ENCODE measurements at regions not wholly inside any gene's neighbourhood (a gene's known extent, or its start where the extent isn't known, plus 50 kb on each side); places are given as distances from the start of the nearest gene placed in this dataset.

DNA sequence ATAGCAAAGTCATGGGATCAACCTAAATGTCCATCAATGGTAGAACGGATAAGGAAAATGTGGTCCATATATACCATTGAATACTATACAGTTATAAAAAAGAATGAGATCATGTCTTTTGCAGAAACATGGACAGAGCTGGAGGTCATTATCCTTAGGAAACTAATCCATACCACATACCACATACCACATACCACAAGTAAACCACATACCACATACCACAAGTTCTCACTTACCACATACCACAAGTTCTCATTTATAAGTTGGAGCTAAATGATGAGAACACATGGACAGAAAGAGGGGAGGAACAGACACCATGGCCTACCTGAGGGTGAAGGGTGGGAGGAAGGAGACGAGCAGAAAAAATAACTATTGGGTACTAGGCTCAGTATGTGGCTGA is 154.6 kb upstream of the GHR start:
- TF ChIP-seq, protein P1, sequence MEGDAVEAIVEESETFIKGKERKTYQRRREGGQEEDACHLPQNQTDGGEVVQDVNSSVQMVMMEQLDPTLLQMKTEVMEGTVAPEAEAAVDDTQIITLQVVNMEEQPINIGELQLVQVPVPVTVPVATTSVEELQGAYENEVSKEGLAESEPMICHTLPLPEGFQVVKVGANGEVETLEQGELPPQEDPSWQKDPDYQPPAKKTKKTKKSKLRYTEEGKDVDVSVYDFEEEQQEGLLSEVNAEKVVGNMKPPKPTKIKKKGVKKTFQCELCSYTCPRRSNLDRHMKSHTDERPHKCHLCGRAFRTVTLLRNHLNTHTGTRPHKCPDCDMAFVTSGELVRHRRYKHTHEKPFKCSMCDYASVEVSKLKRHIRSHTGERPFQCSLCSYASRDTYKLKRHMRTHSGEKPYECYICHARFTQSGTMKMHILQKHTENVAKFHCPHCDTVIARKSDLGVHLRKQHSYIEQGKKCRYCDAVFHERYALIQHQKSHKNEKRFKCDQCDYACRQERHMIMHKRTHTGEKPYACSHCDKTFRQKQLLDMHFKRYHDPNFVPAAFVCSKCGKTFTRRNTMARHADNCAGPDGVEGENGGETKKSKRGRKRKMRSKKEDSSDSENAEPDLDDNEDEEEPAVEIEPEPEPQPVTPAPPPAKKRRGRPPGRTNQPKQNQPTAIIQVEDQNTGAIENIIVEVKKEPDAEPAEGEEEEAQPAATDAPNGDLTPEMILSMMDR (IDR thresholded peaks at IDR 0.05), result no peak
- no peak for ATAC-seq (ENCODE audit: low FRiP score)
- DNase-seq (ENCODE audit: low spot score), result no peak

DNA sequence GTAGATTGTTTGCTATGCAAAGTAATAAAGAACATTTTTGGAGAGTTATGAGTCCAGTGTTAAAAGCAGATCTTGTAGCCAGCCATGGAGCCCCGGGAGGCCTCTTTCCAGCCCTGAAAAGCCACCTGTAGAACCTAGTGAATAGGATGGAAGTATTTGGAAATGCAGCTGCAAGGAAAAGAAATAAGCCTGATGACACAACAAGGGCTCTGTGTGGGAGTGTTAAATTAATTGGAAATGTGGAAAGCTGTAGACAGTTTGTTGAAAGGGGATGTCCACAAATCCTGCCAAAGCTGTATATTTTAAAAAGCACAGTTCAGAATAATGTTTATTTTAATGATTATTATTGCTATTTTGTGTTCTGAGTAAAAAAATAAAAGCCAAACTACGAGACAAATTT is 152.5 kb upstream of the GHR start:
- TF ChIP-seq, protein P1 (IDR thresholded peaks at IDR 0.05), result no peak
- DNase-seq (ENCODE audit: low spot score) (no peak), ATAC-seq (ENCODE audit: low FRiP score) (no peak)

DNA sequence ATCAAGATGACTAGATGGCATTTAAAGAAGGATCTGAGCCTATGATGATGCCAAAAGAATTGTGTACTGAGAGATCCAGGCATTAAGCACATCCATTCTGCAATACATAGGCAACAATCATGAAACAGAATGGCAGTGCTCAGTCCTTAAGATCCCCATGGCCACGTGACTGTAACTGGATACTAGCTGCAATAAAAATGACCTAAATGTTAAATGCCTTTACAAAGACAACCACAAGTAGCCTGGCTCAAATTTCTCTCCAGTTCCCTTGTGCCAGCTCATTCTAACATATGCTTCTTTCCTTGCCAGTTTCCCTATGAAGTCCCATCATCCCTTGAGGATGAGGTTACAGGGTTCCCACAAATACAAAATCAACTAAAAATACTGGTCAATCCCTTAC is 148.3 kb upstream of the GHR start:
- no peak for ATAC-seq (ENCODE audit: low FRiP score)
- TF ChIP-seq, protein P1 (IDR thresholded peaks at IDR 0.05), result no peak

DNA sequence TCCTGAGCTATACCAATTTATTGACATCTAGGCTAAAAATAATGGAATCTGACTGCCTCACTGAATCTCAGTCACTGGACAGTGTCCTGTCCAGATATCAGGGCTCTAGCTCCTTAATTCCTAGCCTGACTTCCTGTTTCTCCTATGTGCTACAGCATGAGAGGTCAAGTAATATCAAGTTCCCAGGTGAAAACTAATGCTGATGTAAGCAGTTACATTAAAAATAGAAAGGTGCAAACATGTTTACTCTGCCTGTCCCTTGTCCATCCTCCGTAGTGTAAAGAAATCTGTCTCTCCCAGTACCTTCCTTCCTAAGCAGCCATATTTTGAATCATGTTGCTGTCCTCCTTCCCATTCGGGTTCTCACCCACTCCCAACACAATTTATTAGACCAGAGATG is 145.9 kb upstream of the GHR start:
- no peak for ATAC-seq (ENCODE audit: low FRiP score)
- no peak for DNase-seq (ENCODE audit: low spot score)
- TF ChIP-seq, protein P1 (IDR thresholded peaks at IDR 0.05), result no peak

More for the DNA sequence above, 148.3 kb upstream of the GHR start:
- no peak for DNase-seq (ENCODE audit: low spot score)

DNA sequence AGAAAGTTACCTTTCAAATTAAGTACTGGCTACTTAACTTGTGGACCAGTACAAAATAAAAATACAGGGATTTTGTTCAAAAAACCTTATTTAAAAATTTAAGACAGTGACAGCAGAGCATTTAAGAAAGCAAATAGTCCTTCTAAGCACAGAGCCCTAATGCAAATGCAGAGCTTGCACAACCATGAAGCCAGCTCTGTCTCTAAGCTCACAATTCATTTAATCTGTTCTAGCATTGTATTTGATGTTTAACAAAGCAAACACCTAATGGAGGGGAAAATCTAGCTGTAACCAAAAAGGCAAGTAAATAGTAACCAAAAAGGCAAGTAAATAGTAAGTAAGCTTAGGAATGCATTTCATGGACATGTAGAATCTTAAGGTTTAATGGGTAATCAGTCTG is 138.7 kb upstream of the GHR start:
- no peak for ATAC-seq (ENCODE audit: low FRiP score)
- DNase-seq (ENCODE audit: low spot score), result no peak
- TF ChIP-seq, protein P1 (IDR thresholded peaks at IDR 0.05), result no peak

DNA sequence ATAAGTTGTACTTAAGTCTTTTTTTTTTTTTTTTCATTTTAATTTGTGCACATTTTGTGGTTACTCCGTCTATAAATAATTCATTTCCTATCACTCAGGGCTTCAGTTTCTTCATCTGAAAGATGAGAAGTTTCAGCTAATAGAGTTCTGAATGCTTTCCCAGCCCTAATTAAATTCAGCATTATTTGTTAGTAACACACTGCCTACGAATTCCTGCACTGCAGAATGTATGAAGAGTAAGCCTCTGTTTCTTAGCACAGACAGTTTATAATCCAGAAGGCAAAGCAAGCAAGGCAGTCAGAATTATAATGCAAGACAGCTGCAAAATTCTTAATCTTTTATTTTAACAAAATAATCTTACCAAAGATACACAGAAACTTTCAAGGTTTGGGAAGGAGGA is 138.0 kb upstream of the GHR start:
- no peak for ATAC-seq (ENCODE audit: low FRiP score)
- no peak for DNase-seq (ENCODE audit: low spot score)
- TF ChIP-seq, protein P1 (IDR thresholded peaks at IDR 0.05), result no peak

DNA sequence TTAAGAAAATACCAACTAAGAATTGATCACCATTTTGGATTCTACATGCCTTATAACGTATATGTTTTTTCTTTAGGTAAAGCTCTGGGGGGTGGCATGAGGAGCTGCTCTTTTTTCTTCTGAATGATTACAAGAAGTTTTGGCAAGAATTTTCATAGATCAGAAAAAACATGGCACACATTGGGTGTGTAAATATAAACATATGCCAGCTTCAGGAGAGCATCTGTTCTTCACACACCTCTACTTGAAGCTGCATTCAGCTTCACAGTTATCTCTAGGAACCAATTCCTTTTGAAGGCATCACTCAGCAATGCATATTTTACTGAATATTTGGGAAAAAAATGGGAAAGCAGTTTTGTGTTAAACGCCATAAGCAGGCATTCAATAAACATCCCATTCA is 122.7 kb upstream of the GHR start:
- ATAC-seq (ENCODE audit: low FRiP score), result no peak
- TF ChIP-seq, protein P1 (IDR thresholded peaks at IDR 0.05), result no peak
- DNase-seq (ENCODE audit: low spot score), result no peak
